K562 (cell line): ENCODE measurements at regions not wholly inside any gene's neighbourhood (a gene's known extent, or its start where the extent isn't known, plus 50 kb on each side); places are given as distances from the start of the nearest gene placed in this dataset.

Source experiments
- ATAC-seq: fragments of 200-7000 bp; cut with Tn5 transposase; 3 replicates; pipeline ENCODE4 v1.9.1; 2020; ENCODE audit warnings: moderate library complexity
- BruUV-seq: library from RNA; stranded (reverse); fragments of 400-500 nt; replicated peaks from 2 replicates; lab custom pipeline; 2021; lab: Mats Ljungman, UMichigan
- CTCF ChIA-PET: fragments of 300-600 bp; formaldehyde crosslinking; extraction: SDS; loops from one replicate; lab custom pipeline; 2021; ENCODE audit warnings: low intra/inter-chr PET ratio; lab: Yijun Ruan, JAX
- POLR2A ChIA-PET: fragments of 300-600, 350-650 bp; sonication (Branson Sonifier 250); formaldehyde crosslinking; extraction: SDS; loops from one replicate; lab custom pipeline; 2021; ENCODE audit warnings: antibody characterized with exemption, inconsistent platforms; lab: Yijun Ruan, JAX
- DNase-seq, 4 experiments: peaks; one replicate each; pipeline versions ENCODE4 v3.0.0 to v3.0.0-alpha.2; 2011 to 2018; ENCODE audit warnings: low spot score in 3 of 4, mixed read lengths in 3 of 4; ENCODE audit errors: extremely low read depth in 1 of 4
- FAIRE-seq: peaks from 2 replicates; lab custom pipeline; 2011; peaks lifted over from hg19 to GRCh38; lab: Jason Lieb, UNC
- H2AFZ ChIP-seq: 2 replicates; pipeline ENCODE4 v1.6.0; 2011; ENCODE audit warnings: low read depth, low read length, control low read depth, inconsistent platforms
- H3K27ac ChIP-seq: fragments of 200-600 bp; 3 replicates; pipeline ENCODE4 v1.8.0; 2011; ENCODE audit warnings: low read depth, mild to moderate bottlenecking, control low read depth, inconsistent platforms, low read length, moderate library complexity, mixed read lengths; ENCODE audit errors: extremely low read depth
- H3K27me3 ChIP-seq, 2 experiments: fragments of 300-600 bp in 1 of 2; 2 replicates in 1 of 2; 3 replicates in 1 of 2; pipeline versions ENCODE4 v1.6.0 to v1.8.0; 2011; ENCODE audit warnings: inconsistent platforms in 2 of 2, low read length in 2 of 2, mild to moderate bottlenecking in 1 of 2, mixed read lengths in 1 of 2, moderate library complexity in 1 of 2; ENCODE audit not compliant: control insufficient read depth in 2 of 2, insufficient read depth in 2 of 2
- H3K36me3 ChIP-seq: fragments of 300-600 bp; 3 replicates; pipeline ENCODE4 v1.8.0; 2011; ENCODE audit warnings: mild to moderate bottlenecking, low read length, inconsistent platforms; ENCODE audit not compliant: control insufficient read depth, insufficient read depth
- H3K4me1 ChIP-seq, 2 experiments: fragments of 200-600 bp in 1 of 2; replicated peaks in 1 of 2; 2 replicates in 1 of 2; 3 replicates in 1 of 2; pipeline versions ENCODE4 v1.5.1 to v1.8.0; 2011; ENCODE audit warnings: inconsistent platforms in 2 of 2, low read length in 2 of 2, mild to moderate bottlenecking in 1 of 2, mixed read lengths in 1 of 2, moderate library complexity in 1 of 2; ENCODE audit not compliant: control insufficient read depth in 2 of 2, insufficient read depth in 2 of 2
- H3K4me2 ChIP-seq: 2 replicates; pipeline ENCODE4 v1.6.1; 2011; ENCODE audit warnings: low read length, control low read depth, inconsistent platforms, mixed read lengths; ENCODE audit not compliant: insufficient read depth
- H3K4me3 ChIP-seq: fragments of 200-600 bp; sonication (generic), shearing (Covaris generic); 2 replicates; pipeline ENCODE4 v1.5.1; 2016; ENCODE audit warnings: control low read depth, inconsistent platforms
- H3K79me2 ChIP-seq: fragments of 200-600 bp; 3 replicates; pipeline ENCODE4 v1.8.0; 2011; ENCODE audit warnings: low read length, inconsistent platforms; ENCODE audit not compliant: control insufficient read depth, insufficient read depth
- H3K9ac ChIP-seq, 2 experiments: 2 replicates each; pipeline versions ENCODE4 v1.6.0 to v1.6.1; 2011; ENCODE audit warnings: low read depth in 2 of 2, low read length in 2 of 2, control low read depth in 1 of 2, inconsistent platforms in 1 of 2, mild to moderate bottlenecking in 1 of 2, mixed read lengths in 1 of 2; ENCODE audit not compliant: insufficient read depth in 1 of 2
- H3K9me1 ChIP-seq: one replicate; pipeline ENCODE4 v1.6.0; 2011; ENCODE audit warnings: inconsistent platforms, mild to moderate bottlenecking, low read length, moderate library complexity; ENCODE audit not compliant: control insufficient read depth, insufficient read depth
- H3K9me3 ChIP-seq: replicated peaks from 2 replicates; pipeline ENCODE4 v1.5.1; 2011; ENCODE audit warnings: low read depth, low read length, inconsistent platforms; ENCODE audit not compliant: control insufficient read depth, insufficient read depth
- H4K20me1 ChIP-seq: replicated peaks from 2 replicates; pipeline ENCODE4 v1.6.1; 2011; ENCODE audit warnings: low read length, inconsistent platforms, mixed read lengths; ENCODE audit not compliant: control insufficient read depth, insufficient read depth
- ETS2 ChIP-seq: IDR thresholded peaks from 2 replicates; pipeline ENCODE4 v1.6.1; 2016; ENCODE audit warnings: borderline replicate concordance, missing genetic modification characterization, mild to moderate bottlenecking, moderate library complexity, missing compliant biosample characterization; ENCODE audit not compliant: poor library complexity, severe bottlenecking
- LCOR ChIP-seq: sonication (generic); formaldehyde crosslinking; IDR thresholded peaks from 2 replicates; pipeline ENCODE4 v1.8.0; 2022; ENCODE audit warnings: mild to moderate bottlenecking, missing genetic modification reagents
- MEIS2 ChIP-seq: fragments of 450-650 bp; IDR thresholded peaks from 2 replicates; pipeline ENCODE4 v1.6.1; 2014; ENCODE audit warnings: mild to moderate bottlenecking; ENCODE audit not compliant: partially characterized antibody
- NR1H2 ChIP-seq: sonication (generic); formaldehyde crosslinking; IDR thresholded peaks from 2 replicates; pipeline ENCODE4 v1.4.0; 2020; ENCODE audit warnings: mild to moderate bottlenecking, missing genetic modification reagents
- WGBS: fragments of 100-300 bp; shearing (Covaris generic); methylation state at CpG from one replicate; pipeline ENCODE4 v1.1.6; 2016; ENCODE audit warnings: low coverage, mixed read lengths; ENCODE audit not compliant: insufficient coverage; ENCODE audit errors: missing lambda C conversion rate; 5-methylcytosine and 5-hydroxymethylcytosine counted together
- in situ Hi-C: fragments of 300-500 bp; cut with MboI; formaldehyde crosslinking; loops from 4 replicates; pipeline ENCODE4 v1.15.0; 2018; ENCODE audit warnings: inconsistent platforms, mixed read lengths
- intact Hi-C: fragments of 100-400 bp; cut with micrococcal nuclease; formaldehyde crosslinking; loops from 2 replicates; pipeline ENCODE4 v1.14.2; 2022
- TF ChIP-seq, protein P1 (sequence below): fragments of 450-650 bp; IDR thresholded peaks from 2 replicates; pipeline ENCODE4 v1.6.1; 2016; ENCODE audit warnings: low read depth
- TF ChIP-seq, protein P2 (sequence below): fragments of 450-650 bp; IDR thresholded peaks from 2 replicates; pipeline ENCODE4 v1.7.1; 2018; ENCODE audit warnings: mild to moderate bottlenecking, low read depth; ENCODE audit not compliant: partially characterized antibody

DNA sequence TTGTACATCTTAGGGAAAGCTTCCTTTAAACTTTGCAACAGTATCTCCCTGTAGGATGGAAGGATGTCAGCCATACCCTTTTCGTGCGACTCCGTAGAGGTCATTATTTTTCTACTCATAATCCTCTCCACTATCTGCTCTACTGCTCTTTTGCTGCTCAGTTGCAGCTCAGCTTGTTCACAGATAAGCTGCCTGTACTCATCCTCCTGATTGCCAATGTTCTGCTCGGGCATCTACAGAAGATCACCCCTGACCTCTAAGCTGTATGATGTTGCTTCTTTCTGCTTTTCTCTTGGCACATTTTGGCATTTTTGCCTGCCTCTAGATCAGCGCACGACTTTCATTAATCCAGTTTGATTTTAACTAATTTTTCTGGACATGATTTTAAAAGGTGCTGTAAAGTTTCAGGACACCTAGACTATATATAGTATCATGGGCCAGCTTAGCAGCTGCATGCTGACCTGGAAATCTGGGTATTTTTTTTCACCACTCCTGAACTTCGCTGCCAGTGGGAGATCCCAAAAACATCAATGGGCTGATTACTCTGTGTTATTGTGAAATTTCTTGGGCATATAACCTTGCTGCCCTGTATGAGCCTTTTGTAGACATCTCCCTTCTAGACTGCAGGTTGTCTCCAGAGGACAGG is 131.2 kb upstream of the ZNF608 start:
- Histone ChIP-seq H3K4me3 (no peak overlapping the region), H3K9me1 (no peaks in the 10 kb centered on the region), H3K4me2 (no peak overlapping the region), H3K27me3 (no peaks in the 10 kb centered on the region), H3K9ac (no peak overlapping the region), H3K36me3 (no peaks in the 10 kb centered on the region), H3K4me1 (no peaks in the 10 kb centered on the region), H3K9me3 (no peaks in the 10 kb centered on the region), H4K20me1 (no peaks in the 10 kb centered on the region), H2AFZ (no peak overlapping the region), H3K79me2 (no peaks in the 10 kb centered on the region), H3K27ac (no peak overlapping the region)
- ChIA-PET CTCF (no interaction called here), POLR2A (interaction anchor here (0.7 kb wide), 1 partner anchor 309 kb away, joined by 3 read pairs; no protein-coding TSS in a partner anchor)
- no peak for FAIRE-seq
- WGBS = 34% methylated on average over 7 of the region's 7 CpGs
- in situ Hi-C loops = no loop called here
- DNase-seq = no peak
- BruUV-seq = no TSS peak
- TF ChIP-seq NR1H2 (CRISPR knock-in tag) (no peak), ETS2 (tag) (no peak), MEIS2 (no peak), LCOR (CRISPR knock-in tag) (no peak)
- TF ChIP-seq, protein P1, sequence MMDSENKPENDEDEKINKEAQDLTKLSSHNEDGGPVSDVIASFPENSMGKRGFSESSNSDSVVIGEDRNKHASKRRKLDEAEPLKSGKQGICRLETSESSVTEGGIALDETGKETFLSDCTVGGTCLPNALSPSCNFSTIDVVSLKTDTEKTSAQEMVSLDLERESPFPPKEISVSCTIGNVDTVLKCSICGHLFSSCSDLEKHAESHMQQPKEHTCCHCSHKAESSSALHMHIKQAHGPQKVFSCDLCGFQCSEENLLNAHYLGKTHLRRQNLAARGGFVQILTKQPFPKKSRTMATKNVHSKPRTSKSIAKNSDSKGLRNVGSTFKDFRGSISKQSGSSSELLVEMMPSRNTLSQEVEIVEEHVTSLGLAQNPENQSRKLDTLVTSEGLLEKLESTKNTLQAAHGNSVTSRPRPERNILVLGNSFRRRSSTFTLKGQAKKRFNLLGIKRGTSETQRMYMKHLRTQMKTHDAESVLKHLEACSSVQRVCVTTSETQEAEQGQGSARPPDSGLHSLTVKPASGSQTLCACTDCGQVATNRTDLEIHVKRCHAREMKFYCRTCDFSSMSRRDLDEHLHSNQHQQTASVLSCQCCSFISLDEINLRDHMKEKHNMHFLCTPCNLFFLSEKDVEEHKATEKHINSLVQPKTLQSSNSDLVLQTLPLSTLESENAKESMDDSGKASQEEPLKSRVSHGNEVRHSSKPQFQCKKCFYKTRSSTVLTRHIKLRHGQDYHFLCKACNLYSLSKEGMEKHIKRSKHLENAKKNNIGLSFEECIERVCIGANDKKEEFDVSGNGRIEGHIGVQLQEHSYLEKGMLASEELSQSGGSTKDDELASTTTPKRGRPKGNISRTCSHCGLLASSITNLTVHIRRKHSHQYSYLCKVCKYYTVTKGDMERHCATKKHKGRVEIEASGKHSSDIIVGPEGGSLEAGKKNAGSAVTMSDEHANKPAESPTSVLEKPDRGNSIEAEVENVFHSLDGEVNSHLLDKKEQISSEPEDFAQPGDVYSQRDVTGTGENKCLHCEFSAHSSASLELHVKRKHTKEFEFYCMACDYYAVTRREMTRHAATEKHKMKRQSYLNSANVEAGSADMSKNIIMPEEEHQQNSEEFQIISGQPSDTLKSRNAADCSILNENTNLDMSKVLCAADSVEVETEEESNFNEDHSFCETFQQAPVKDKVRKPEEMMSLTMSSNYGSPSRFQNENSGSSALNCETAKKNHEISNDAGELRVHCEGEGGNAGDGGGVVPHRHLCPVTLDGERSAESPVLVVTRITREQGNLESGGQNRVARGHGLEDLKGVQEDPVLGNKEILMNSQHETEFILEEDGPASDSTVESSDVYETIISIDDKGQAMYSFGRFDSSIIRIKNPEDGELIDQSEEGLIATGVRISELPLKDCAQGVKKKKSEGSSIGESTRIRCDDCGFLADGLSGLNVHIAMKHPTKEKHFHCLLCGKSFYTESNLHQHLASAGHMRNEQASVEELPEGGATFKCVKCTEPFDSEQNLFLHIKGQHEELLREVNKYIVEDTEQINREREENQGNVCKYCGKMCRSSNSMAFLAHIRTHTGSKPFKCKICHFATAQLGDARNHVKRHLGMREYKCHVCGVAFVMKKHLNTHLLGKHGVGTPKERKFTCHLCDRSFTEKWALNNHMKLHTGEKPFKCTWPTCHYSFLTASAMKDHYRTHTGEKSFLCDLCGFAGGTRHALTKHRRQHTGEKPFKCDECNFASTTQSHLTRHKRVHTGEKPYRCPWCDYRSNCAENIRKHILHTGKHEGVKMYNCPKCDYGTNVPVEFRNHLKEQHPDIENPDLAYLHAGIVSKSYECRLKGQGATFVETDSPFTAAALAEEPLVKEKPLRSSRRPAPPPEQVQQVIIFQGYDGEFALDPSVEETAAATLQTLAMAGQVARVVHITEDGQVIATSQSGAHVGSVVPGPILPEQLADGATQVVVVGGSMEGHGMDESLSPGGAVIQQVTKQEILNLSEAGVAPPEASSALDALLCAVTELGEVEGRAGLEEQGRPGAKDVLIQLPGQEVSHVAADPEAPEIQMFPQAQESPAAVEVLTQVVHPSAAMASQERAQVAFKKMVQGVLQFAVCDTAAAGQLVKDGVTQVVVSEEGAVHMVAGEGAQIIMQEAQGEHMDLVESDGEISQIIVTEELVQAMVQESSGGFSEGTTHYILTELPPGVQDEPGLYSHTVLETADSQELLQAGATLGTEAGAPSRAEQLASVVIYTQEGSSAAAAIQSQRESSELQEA = no peak
- TF ChIP-seq, protein P2, sequence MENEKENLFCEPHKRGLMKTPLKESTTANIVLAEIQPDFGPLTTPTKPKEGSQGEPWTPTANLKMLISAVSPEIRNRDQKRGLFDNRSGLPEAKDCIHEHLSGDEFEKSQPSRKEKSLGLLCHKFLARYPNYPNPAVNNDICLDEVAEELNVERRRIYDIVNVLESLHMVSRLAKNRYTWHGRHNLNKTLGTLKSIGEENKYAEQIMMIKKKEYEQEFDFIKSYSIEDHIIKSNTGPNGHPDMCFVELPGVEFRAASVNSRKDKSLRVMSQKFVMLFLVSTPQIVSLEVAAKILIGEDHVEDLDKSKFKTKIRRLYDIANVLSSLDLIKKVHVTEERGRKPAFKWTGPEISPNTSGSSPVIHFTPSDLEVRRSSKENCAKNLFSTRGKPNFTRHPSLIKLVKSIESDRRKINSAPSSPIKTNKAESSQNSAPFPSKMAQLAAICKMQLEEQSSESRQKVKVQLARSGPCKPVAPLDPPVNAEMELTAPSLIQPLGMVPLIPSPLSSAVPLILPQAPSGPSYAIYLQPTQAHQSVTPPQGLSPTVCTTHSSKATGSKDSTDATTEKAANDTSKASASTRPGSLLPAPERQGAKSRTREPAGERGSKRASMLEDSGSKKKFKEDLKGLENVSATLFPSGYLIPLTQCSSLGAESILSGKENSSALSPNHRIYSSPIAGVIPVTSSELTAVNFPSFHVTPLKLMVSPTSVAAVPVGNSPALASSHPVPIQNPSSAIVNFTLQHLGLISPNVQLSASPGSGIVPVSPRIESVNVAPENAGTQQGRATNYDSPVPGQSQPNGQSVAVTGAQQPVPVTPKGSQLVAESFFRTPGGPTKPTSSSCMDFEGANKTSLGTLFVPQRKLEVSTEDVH = no peak
- intact Hi-C loops = no loop called here
- no peak for ATAC-seq
